HepG2 (cell line): ENCODE measurements at regions not wholly inside any gene's neighbourhood (a gene's known extent, or its start where the extent isn't known, plus 50 kb on each side); places are given as distances from the start of the nearest gene placed in this dataset.

ENCODE experiments used
- AGO1 ChIP-seq: fragments of 200-400 bp; formaldehyde crosslinking; IDR thresholded peaks from 2 replicates; pipeline ENCODE4 v1.6.1; 2017; ENCODE audit warnings: mild to moderate bottlenecking, low read depth, low read length, moderate library complexity; ENCODE audit not compliant: poor library complexity, severe bottlenecking
- CBX5 ChIP-seq: sonication (generic); formaldehyde crosslinking; IDR thresholded peaks from 2 replicates; pipeline ENCODE4 v1.4.0; 2020; ENCODE audit warnings: missing genetic modification reagents, borderline replicate concordance
- HMG20B ChIP-seq: conservative IDR thresholded peaks from 2 replicates; pipeline ENCODE4 v1.6.1; 2016; ENCODE audit warnings: missing genetic modification reagents, missing compliant biosample characterization
- HNRNPUL1 ChIP-seq: fragments of 200-400 bp; formaldehyde crosslinking; IDR thresholded peaks from 2 replicates; pipeline ENCODE4 v1.6.1; 2017; ENCODE audit warnings: low read depth, mild to moderate bottlenecking, low read length, moderate library complexity
- ISX ChIP-seq: sonication (generic); formaldehyde crosslinking; conservative IDR thresholded peaks from 2 replicates; pipeline ENCODE4 v1.5.0; 2020; ENCODE audit warnings: missing genetic modification reagents
- NRL ChIP-seq: sonication (generic); formaldehyde crosslinking; IDR thresholded peaks from 2 replicates; pipeline ENCODE4 v1.5.0; 2020; ENCODE audit warnings: missing genetic modification reagents, mild to moderate bottlenecking, moderate library complexity, borderline replicate concordance
- RAD21 ChIP-seq: fragments of 450-650 bp; formaldehyde crosslinking; IDR thresholded peaks from 2 replicates; pipeline ENCODE4 v1.5.0; 2020; ENCODE audit warnings: mild to moderate bottlenecking
- RARA ChIP-seq: IDR thresholded peaks from 2 replicates; pipeline ENCODE4 v1.6.1; 2016; ENCODE audit warnings: missing genetic modification reagents, missing compliant biosample characterization
- SKI ChIP-seq: fragments of 450-650 bp; IDR thresholded peaks from one replicate; pipeline ENCODE4 v1.6.1; 2018; ENCODE audit warnings: mild to moderate bottlenecking; ENCODE audit not compliant: partially characterized antibody
- TP53 ChIP-seq: sonication (generic); formaldehyde crosslinking; conservative IDR thresholded peaks from 2 replicates; pipeline ENCODE4 v1.4.0; 2020; ENCODE audit warnings: missing genetic modification reagents
- ZFP82 ChIP-seq: sonication (generic); formaldehyde crosslinking; IDR thresholded peaks from 2 replicates; pipeline ENCODE4 v1.5.1; 2020; ENCODE audit warnings: mild to moderate bottlenecking, missing genetic modification reagents, borderline replicate concordance
- ZNF33A ChIP-seq: sonication (generic); formaldehyde crosslinking; IDR thresholded peaks from 2 replicates; pipeline ENCODE4 v1.5.1; 2020; ENCODE audit warnings: missing genetic modification reagents, mild to moderate bottlenecking, moderate library complexity, borderline replicate concordance
- TF ChIP-seq, protein P1 (sequence below): sonication (generic); formaldehyde crosslinking; IDR thresholded peaks from 2 replicates; pipeline ENCODE4 v1.5.1; 2020; ENCODE audit warnings: mild to moderate bottlenecking, missing genetic modification reagents, borderline replicate concordance
- TF ChIP-seq, protein P2 (sequence below): sonication (generic); formaldehyde crosslinking; IDR thresholded peaks from 2 replicates; pipeline ENCODE4 v1.4.0; 2020; ENCODE audit warnings: missing genetic modification reagents, mild to moderate bottlenecking, borderline replicate concordance
- TF ChIP-seq, protein P3 (sequence below): sonication (generic); formaldehyde crosslinking; IDR thresholded peaks from 2 replicates; pipeline ENCODE4 v1.8.1; 2023; ENCODE audit warnings: missing genetic modification reagents, inconsistent platforms, borderline replicate concordance
- TF ChIP-seq, protein P4 (sequence below): sonication (generic); formaldehyde crosslinking; IDR thresholded peaks from 2 replicates; pipeline ENCODE4 v1.4.0; 2020; ENCODE audit warnings: missing genetic modification reagents

DNA sequence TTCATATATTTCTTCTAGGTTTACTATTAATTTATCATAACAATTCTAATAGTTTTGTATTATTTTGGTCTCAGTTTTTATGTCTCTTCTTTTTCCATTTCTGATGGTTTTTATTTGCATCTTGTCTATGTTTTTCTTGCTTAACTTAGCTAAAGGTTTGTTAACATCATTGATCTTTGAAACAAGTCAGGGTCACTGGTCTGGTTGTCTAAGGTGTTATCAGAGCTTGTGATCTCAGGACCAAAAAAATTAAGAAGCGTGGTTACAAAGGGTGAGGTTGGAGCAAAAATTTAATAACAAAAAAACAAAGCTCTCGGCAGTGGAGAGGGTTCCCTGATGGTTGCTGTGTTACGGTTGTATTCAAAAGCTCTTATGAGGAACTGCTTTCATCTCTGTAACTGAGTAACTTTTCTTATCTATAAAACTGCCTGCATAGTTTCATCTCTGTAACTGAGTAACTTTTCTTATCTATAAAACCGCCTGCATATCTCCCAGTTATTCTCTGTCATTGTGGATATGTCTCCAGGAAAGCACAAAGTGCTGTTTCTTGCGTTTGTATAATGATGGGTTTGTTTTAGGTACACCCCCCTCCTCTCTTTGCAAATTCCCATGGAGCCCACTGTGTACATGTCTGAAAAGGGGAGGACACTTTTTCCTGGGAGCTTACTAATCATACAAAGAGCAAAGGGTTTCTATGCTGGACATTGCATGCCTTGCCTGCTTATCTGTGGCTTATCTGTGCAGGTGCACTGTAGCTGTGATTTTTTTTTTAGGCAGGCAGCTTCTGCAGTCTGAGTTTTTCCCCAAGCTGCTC is 62.4 kb upstream of the UGT2B15 start (continued):
- TF ChIP-seq, protein P1, sequence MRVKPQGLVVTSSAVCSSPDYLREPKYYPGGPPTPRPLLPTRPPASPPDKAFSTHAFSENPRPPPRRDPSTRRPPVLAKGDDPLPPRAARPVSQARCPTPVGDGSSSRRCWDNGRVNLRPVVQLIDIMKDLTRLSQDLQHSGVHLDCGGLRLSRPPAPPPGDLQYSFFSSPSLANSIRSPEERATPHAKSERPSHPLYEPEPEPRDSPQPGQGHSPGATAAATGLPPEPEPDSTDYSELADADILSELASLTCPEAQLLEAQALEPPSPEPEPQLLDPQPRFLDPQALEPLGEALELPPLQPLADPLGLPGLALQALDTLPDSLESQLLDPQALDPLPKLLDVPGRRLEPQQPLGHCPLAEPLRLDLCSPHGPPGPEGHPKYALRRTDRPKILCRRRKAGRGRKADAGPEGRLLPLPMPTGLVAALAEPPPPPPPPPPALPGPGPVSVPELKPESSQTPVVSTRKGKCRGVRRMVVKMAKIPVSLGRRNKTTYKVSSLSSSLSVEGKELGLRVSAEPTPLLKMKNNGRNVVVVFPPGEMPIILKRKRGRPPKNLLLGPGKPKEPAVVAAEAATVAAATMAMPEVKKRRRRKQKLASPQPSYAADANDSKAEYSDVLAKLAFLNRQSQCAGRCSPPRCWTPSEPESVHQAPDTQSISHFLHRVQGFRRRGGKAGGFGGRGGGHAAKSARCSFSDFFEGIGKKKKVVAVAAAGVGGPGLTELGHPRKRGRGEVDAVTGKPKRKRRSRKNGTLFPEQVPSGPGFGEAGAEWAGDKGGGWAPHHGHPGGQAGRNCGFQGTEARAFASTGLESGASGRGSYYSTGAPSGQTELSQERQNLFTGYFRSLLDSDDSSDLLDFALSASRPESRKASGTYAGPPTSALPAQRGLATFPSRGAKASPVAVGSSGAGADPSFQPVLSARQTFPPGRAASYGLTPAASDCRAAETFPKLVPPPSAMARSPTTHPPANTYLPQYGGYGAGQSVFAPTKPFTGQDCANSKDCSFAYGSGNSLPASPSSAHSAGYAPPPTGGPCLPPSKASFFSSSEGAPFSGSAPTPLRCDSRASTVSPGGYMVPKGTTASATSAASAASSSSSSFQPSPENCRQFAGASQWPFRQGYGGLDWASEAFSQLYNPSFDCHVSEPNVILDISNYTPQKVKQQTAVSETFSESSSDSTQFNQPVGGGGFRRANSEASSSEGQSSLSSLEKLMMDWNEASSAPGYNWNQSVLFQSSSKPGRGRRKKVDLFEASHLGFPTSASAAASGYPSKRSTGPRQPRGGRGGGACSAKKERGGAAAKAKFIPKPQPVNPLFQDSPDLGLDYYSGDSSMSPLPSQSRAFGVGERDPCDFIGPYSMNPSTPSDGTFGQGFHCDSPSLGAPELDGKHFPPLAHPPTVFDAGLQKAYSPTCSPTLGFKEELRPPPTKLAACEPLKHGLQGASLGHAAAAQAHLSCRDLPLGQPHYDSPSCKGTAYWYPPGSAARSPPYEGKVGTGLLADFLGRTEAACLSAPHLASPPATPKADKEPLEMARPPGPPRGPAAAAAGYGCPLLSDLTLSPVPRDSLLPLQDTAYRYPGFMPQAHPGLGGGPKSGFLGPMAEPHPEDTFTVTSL (CRISPR knock-in tag), result peak; percentile 94; the same call in 1 of the 2 replicates
- TF ChIP-seq AGO1, result no peak
- TF ChIP-seq ZFP82 (CRISPR knock-in tag), result no peak; the same call in 1 of the 2 replicates
- TF ChIP-seq RAD21, result peak; percentile 69
- TF ChIP-seq, protein P2, sequence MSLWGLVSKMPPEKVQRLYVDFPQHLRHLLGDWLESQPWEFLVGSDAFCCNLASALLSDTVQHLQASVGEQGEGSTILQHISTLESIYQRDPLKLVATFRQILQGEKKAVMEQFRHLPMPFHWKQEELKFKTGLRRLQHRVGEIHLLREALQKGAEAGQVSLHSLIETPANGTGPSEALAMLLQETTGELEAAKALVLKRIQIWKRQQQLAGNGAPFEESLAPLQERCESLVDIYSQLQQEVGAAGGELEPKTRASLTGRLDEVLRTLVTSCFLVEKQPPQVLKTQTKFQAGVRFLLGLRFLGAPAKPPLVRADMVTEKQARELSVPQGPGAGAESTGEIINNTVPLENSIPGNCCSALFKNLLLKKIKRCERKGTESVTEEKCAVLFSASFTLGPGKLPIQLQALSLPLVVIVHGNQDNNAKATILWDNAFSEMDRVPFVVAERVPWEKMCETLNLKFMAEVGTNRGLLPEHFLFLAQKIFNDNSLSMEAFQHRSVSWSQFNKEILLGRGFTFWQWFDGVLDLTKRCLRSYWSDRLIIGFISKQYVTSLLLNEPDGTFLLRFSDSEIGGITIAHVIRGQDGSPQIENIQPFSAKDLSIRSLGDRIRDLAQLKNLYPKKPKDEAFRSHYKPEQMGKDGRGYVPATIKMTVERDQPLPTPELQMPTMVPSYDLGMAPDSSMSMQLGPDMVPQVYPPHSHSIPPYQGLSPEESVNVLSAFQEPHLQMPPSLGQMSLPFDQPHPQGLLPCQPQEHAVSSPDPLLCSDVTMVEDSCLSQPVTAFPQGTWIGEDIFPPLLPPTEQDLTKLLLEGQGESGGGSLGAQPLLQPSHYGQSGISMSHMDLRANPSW, result peak; percentile 91; the same call in 1 of the 2 replicates
- no peak for TF ChIP-seq NRL (CRISPR knock-in tag)
- TF ChIP-seq, protein P3, sequence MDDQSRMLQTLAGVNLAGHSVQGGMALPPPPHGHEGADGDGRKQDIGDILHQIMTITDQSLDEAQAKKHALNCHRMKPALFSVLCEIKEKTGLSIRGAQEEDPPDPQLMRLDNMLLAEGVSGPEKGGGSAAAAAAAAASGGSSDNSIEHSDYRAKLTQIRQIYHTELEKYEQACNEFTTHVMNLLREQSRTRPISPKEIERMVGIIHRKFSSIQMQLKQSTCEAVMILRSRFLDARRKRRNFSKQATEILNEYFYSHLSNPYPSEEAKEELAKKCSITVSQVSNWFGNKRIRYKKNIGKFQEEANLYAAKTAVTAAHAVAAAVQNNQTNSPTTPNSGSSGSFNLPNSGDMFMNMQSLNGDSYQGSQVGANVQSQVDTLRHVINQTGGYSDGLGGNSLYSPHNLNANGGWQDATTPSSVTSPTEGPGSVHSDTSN (CRISPR knock-in tag), result no peak
- peak; percentile 74 for TF ChIP-seq RARA (CRISPR knock-in tag)
- TF ChIP-seq, protein P4, sequence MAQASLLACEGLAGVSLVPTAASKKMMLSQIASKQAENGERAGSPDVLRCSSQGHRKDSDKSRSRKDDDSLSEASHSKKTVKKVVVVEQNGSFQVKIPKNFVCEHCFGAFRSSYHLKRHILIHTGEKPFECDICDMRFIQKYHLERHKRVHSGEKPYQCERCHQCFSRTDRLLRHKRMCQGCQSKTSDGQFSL (CRISPR knock-in tag), result peak; percentile 88; the same call in 1 of the 2 replicates
- TF ChIP-seq SKI, result peak; percentile 64
- peak; percentile 81 for TF ChIP-seq CBX5 (CRISPR knock-in tag)
- TF ChIP-seq TP53, result no peak
- no peak for TF ChIP-seq ISX
- TF ChIP-seq ZNF33A (CRISPR knock-in tag), result peak; percentile 65; the same call in 1 of the 2 replicates
- peak; percentile 97 for TF ChIP-seq HNRNPUL1
- TF ChIP-seq HMG20B, result peak; percentile 98
